CD4-positive, alpha-beta T cell treated with Interferon gamma for 1 hour (primary cell): ENCODE measurements at regions not wholly inside any gene's neighbourhood (a gene's known extent, or its start where the extent isn't known, plus 50 kb on each side); places are given as distances from the start of the nearest gene placed in this dataset.

ENCODE experiments used
- DNase-seq: peaks from one replicate; pipeline ENCODE4 v3.0.0-alpha.2; 2020

- no peak for DNase-seq
These were observed 81.4 kb upstream of the DUSP22 start for GRCh38 chr6:210778-211374.

GRCh38 chr6:211871-212497 lies 80.3 kb upstream of the DUSP22 start:
- DNase-seq, result no peak

- DNase-seq, result no peak
These were observed 79.0 kb upstream of the DUSP22 start for GRCh38 chr6:213284-213683.

- no peak for DNase-seq
These were observed 77.9 kb upstream of the DUSP22 start for GRCh38 chr6:214428-214827.

- peak; percentile 16 for DNase-seq
These were observed 76.8 kb upstream of the DUSP22 start for GRCh38 chr6:215335-216034.

- DNase-seq, result no peak
These were observed 75.1 kb upstream of the DUSP22 start for GRCh38 chr6:217048-217659.

- peak; percentile 23 for DNase-seq
These were observed 73.9 kb upstream of the DUSP22 start for GRCh38 chr6:218153-219018.

GRCh38 chr6:219019-219570 lies 73.2 kb upstream of the DUSP22 start:
- DNase-seq, result no peak

GRCh38 chr6:219641-220198 lies 72.6 kb upstream of the DUSP22 start:
- peak; percentile 68 for DNase-seq

- no peak for DNase-seq
These were observed 72.0 kb upstream of the DUSP22 start for GRCh38 chr6:220312-220711.

- DNase-seq, result no peak
These were observed 71.4 kb upstream of the DUSP22 start for GRCh38 chr6:220721-221475.

- DNase-seq, result no peak
These were observed 70.5 kb upstream of the DUSP22 start for GRCh38 chr6:221531-222349.

GRCh38 chr6:222468-222867 lies 69.8 kb upstream of the DUSP22 start:
- no peak for DNase-seq

GRCh38 chr6:223136-223535 lies 69.2 kb upstream of the DUSP22 start:
- DNase-seq, result no peak

- no peak for DNase-seq
These were observed 68.5 kb upstream of the DUSP22 start for GRCh38 chr6:223763-224162.

- no peak for DNase-seq
These were observed 67.9 kb upstream of the DUSP22 start for GRCh38 chr6:224350-224749.

- peak; percentile 42 for DNase-seq
These were observed 67.1 kb upstream of the DUSP22 start for GRCh38 chr6:225121-225721.

- DNase-seq, result no peak
These were observed 66.4 kb upstream of the DUSP22 start for GRCh38 chr6:225907-226306.

GRCh38 chr6:226516-227073 lies 65.7 kb upstream of the DUSP22 start:
- no peak for DNase-seq
